Right hindlimb (tissue), 1 donor: ENCODE measurements at regions not wholly inside any gene's neighbourhood (a gene's known extent, or its start where the extent isn't known, plus 50 kb on each side); places are given as distances from the start of the nearest gene placed in this dataset.
"Not testable (repeated sequence)": the region's sequence is repeated elsewhere in the genome, so short reads cannot be mapped to it uniquely, and the experiment has no call there.

ENCODE experiments used
- DNase-seq: peaks from one replicate; pipeline ENCODE4 v3.0.0-alpha.2; 2018

GRCh38 chrX:124181515-124181914, 150.9 kb upstream of the TEX13D start:
- DNase-seq = not testable (repeated sequence)

- no peak for DNase-seq
Observed at GRCh38 chrX:124190440-124190839, 142.0 kb upstream of the TEX13D start.

GRCh38 chrX:124194199-124194598, 138.3 kb upstream of the TEX13D start:
- peak; percentile 79 for DNase-seq

- peak; percentile 40 for DNase-seq
Observed at GRCh38 chrX:124194901-124195300, 137.6 kb upstream of the TEX13D start.

- no peak for DNase-seq
Observed at GRCh38 chrX:124203311-124203710, 129.1 kb upstream of the TEX13D start.

GRCh38 chrX:124208660-124209059, 123.8 kb upstream of the TEX13D start:
- DNase-seq = peak; percentile 50

GRCh38 chrX:124209792-124210576, 122.5 kb upstream of the TEX13D start:
- DNase-seq = no peak

- DNase-seq = no peak
Observed at GRCh38 chrX:124211312-124211942, 121.0 kb upstream of the TEX13D start.

- no peak for DNase-seq
Observed at GRCh38 chrX:124212622-124213021, 119.8 kb upstream of the TEX13D start.

GRCh38 chrX:124215786-124216185, 116.7 kb upstream of the TEX13D start:
- DNase-seq = no peak

GRCh38 chrX:124216396-124217115, 115.9 kb upstream of the TEX13D start:
- DNase-seq = no peak

- DNase-seq = no peak
Observed at GRCh38 chrX:124217304-124218251, 114.9 kb upstream of the TEX13D start.

- no peak for DNase-seq
Observed at GRCh38 chrX:124223524-124223923, 108.9 kb upstream of the TEX13D start.

- no peak for DNase-seq
Observed at GRCh38 chrX:124224528-124224927, 107.9 kb upstream of the TEX13D start.

- no peak for DNase-seq
Observed at GRCh38 chrX:124226129-124226528, 106.3 kb upstream of the TEX13D start.

GRCh38 chrX:124228849-124229248, 103.6 kb upstream of the TEX13D start:
- DNase-seq = no peak

- DNase-seq = no peak
Observed at GRCh38 chrX:124229374-124229773, 103.1 kb upstream of the TEX13D start.

GRCh38 chrX:124230655-124231450, 101.6 kb upstream of the TEX13D start:
- no peak for DNase-seq

- DNase-seq = no peak
Observed at GRCh38 chrX:124231451-124231759, 101.1 kb upstream of the TEX13D start.

GRCh38 chrX:124232523-124233201, 99.8 kb upstream of the TEX13D start:
- DNase-seq = no peak

GRCh38 chrX:124234348-124234747, 98.1 kb upstream of the TEX13D start:
- DNase-seq = no peak
